ENCODE measurements at regions not wholly inside any gene's neighbourhood (a gene's known extent, or its start where the extent isn't known, plus 50 kb on each side); places are given as distances from the start of the nearest gene placed in this dataset.

DNA sequence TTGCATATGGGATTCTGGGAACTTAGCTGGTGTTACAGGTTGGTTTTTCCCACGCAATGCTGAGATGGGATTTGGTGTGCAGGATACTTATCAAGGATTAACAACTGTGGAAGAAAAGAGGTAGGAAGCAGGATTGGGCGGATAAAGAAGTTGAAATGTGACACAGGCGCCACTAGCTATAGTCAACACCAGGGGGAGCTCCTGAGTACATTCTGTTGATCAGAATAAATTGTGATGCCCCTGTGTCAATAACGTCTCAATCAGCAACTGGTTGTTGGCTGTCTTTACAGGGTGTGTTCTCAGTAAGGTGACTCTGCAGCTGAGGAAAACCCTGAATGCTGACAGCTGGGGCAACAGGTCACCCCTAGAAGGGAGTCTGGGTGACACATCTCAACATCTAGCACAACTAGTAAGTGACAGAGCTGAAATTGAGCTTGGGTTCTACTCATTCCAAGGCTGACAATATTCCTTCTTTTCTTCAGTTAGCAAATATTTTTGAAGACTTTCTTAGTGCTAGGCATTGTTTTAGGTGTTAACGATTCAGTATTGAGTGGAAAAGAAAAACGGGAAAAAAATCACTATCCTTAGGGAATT, 143.0 kb downstream of the ARL6IP6 start:
- no peak for DNase-seq

DNA sequence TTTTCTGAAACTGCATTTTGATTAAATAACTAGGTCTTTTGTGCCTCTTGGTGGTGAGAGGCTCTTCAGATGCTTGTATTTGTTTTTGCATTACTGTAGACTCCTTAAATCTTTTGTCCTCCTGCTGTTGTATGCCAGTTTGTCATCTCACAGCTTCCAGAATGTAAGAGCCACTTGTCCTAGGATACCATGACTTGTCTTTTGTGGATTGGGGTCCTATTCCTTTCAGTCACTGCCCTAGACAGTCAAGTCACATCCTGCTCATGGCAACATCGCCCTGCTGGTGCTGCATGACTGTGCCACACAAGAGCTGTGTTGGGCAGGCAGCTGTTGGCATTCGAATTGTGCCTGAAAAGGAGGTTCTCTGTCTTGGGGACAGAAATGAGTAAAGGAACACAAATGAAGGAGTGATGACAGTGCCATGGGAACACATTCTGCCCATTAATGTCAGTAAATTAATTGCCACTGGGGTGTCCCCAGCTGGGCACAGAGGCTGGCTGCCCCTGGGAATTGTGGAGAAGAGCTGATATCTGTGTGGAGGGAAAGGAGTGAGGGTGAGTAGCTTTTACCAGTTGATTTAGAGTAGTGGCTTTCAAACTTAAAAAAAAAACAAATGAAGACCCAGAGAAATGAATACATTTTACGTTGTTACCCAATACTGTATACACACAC, 140.3 kb downstream of the ARL6IP6 start:
- no peak for DNase-seq

DNA sequence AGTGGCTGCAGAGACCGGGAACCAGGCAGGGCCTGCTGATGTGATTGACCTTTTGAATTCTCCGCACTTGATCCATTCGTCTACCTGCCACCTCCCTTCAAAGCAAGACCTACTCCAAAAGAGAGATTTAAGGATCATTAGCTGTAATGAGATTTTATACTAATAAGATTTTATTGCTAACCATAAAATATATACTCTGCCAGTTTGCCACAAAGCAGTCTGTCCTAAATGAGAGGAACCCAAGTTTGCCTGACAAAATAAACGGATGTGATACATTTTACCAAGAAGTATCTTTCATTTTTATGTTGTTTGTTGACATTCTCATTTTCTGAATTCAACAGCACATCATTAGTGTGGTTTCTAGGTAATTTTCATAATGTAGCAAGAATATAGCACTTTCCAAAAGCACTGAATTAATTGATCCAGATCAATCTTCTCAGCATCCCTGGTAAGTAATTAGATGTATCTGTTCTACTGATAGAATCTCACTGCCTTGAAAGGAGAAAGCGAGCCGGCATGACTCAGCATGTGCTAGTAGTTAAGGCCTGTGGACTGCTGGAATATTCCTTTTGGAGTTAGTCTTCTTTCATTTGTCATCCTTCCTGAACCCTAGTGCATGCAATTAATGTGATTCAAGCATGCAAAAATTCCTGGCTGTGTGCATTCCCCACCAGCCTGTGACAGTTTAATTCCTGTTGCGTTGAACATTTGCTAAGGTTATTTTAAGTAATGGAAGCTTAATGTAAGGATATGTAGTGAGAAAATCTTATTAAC, 128.5 kb downstream of the ARL6IP6 start:
- DNase-seq = no peak

DNA sequence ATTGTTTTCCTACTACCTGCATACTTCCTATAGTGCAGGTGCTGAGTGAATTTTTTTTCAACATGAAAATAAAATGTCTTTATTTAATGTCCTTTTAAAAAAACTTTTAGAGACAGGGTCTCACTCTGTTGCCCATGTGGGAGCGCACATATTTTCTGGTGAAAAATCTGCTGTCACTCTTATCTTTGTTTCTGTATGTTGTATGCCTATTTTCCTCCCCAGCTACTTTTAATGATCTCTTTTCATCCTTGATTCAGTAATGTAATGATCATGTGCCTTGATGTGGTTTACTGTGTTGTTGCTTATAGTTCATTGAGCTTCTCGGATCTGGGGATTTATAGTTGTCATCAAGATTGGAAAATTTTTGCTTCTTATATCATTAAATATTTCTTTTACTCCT, 117.3 kb downstream of the ARL6IP6 start:
- no peak for DNase-seq

DNA sequence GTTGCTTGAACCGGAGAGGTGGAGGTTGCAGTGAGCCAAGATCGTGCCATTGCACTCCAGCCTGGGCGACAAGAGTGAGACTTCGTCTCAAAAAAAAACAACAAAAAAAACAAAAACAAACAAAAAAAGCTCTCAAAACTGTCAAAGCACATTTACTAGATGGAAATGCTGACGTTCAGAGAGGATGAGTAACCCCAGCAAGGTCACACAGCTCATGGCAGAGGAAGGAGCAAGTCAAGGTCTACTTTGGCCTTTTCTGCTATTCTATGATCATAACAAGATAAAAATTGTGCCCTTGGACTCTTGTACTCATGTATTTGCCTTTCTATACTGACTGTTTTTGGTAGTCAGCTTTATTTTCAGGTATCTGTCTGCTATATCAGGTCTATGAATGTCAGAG, 109.5 kb downstream of the ARL6IP6 start:
- no peak for DNase-seq

DNA sequence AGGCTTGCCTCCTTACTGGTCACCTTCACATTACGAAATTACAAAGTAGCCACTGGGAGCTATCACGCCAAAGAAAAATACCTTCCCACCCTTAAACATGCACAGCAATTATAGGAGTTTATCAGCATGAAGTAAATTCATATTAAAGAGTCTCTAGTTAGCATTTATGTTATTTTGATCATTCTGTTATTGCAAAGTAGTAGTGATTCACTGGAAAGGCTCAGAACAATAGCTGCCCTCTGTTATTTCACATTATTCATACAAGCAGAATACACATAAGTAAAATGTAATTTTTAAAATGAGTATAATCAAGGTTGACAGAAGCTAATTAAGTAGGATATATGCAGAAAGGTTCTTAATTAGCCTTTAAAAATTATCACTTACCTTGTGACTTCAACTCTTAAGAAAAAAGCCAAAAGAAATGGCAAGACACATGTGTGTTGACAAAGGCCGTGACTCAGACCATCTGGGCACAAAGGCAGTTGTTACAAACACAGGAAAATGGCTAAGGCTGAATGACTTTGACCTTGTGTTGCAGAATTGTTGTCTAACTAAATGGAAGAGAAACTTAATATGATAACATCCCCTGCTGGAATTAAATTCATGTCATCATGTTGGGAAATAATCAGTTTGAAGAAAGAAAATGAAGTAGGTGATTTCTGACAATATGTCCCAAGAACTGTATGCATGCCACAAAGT, 108.3 kb downstream of the ARL6IP6 start:
- no peak for DNase-seq

DNA sequence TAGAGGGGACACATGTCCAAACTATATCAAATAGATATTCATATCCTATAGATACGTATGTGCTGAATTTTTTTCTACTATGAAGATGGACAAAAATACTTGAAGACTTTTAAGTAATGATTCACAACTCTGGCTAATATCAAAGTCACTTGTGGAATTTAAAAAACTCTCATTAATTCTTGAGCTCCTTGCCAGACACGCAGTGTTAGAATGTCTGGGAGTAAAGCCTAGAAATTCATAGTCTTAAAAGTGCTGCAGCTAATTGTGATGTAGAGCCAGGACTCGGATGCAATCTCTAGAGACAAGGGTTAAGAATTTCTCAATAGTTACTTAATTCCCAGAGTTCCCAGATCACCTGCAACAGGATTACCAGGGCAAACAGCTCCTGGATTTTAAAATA, 107.4 kb downstream of the ARL6IP6 start:
- DNase-seq = no peak

DNA sequence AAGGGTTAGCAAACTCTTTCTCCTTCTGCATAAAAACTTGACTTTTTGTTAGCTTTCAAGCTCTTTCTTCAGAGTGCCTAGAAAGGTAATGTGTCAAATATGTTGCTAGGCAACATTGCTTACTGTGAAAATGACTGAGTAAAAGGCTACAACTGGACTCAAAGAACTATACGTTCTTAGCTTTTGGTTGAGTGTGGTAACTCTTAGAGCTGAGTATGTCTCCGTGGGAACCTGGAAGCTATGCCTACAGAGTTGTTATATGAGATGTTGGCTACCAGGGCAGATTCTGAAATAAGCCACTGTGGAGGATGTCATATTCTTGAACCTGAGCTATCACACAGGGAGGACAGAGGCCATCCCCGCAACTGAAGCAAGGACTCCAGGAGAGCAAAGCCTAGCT, 105.5 kb downstream of the ARL6IP6 start:
- DNase-seq = no peak

DNA sequence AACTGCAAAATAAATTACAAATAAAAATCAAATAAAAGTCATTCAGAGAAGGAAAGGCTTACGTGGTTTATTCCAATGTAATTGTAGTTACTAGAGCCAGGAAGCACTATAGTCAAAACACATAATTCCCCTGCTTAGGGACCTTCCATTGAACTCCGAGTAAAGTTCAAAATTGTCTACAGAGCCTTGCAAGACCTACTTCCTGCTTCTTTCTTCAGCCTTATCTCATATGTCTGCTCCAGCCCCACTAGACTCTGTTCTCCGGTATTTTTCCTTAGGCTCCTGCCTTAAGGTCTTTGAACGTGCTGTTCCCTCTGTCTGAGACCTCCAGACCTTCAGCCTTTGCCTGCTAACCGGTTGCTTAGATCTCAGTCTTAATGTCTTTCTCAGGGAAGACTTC, 104.3 kb downstream of the ARL6IP6 start:
- DNase-seq = no peak

DNA sequence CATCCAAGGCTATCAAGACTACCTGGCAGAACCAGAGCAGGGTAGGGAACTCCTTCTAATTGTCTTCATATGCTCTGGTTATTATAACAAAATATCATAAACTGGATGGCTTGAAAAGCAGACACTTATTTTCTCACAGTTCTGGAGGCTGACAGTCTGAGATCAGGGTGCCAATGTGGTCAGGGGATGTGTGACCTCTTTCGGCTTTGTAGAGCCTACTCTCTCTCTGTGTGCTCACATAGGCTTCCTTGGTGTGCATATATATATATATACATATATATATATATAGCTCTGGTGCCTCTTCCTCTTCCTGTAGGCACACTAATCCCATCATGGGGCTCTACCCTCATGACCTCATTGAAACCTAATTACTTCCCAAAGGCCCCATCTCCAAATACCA, 101.6 kb downstream of the ARL6IP6 start:
- no peak for DNase-seq

DNA sequence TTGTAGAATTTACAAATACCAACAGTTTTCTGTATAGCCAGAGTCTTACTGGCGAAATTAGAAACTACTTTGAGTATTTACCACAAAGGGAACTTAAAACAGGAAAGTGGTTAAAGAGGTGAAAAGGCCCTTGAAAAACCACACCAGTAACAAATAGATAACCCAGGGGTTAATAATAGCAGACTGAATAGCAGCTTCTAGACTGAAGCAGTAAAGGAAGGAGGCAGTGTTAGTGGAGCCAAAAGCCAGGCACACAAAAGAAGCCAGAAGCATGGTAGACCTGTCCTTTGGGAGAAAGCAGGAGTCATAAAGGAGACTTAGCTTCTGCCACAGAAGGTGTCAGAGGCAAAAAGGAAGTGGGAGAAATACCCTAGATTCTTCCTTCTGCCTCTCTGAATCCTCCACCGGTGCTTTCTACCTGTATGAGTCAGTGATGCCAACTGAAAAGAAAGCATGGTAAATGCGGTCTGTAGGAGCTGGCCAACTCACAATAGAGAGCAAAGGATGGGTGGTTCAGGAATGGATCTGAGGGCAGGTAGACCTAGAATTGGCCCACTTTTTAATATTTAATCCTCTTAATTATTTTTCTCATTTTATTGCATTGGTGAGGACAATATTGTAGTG, 97.3 kb downstream of the ARL6IP6 start:
- no peak for DNase-seq

DNA sequence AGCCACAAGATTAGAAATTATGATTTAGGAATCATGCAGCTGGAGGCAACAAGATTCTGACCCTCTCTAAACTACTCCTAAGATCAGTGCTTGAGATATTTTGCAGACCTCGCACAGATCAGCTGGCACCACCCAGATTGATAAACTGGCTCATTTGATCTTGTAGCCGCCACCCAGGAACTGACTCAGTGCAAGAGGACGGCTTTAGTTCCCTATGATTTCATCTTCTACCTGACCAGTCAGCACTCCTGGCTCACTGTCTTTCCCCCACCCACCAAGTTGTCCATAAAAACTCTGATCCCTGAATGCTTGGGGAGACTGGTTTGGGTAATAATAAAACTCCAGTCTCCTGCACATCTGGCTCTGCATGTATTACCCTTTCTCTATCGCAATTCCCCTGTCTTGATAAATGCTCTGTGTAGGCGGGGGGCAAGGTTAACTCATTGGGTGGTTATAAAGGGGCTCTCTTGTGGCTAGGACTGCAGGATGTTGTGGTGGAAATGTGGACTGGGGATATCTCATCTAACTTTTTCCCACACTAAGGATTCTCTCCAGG, 96.1 kb downstream of the ARL6IP6 start:
- no peak for DNase-seq

DNA sequence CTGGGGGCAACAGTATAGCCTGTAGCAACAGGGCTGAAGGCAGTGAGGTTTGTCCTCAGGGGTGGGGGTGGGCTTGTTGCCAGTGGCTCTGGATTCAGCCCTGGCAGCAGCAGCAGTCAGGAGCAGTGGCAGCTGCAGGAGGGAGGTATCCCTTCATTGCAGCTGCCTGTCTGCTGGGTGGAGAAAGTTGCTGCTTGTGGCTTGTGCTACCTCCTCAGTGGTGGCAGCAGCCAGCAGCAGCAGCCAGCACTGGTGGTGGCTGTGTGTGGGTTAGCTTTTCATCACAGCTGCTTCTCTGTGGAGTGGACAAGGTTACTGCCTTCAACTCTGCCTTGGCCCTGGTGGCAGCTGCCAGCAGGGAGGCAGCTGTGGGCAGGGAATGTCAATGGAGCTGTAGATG, 94.9 kb downstream of the ARL6IP6 start:
- DNase-seq = no peak

All from CD4-positive, alpha-beta T cell treated with Interleukin-10 for 1 hour (primary cell).